ENCODE measurements at regions not wholly inside any gene's neighbourhood (a gene's known extent, or its start where the extent isn't known, plus 50 kb on each side); places are given as distances from the start of the nearest gene placed in this dataset.

DNA sequence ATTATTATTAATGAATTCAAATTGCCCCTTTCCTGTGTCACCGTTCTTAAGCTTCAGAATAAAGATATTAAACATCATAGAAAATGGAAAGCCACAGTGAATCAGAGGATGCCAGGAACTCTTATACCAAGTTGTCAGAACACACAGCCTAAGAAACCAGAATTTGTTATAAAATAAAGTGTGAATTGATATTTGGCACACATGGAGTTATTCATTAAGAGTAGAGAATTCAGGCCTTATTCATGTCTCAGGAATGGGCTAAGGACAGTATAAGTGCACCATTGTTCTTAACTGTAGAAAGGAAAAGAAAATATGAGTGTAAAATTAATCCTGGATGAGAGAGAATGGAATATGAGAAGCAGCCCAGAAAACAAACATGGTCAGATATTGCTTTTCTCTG, 86.7 kb upstream of the ATP8B1 start:
- TF ChIP-seq, protein P1, sequence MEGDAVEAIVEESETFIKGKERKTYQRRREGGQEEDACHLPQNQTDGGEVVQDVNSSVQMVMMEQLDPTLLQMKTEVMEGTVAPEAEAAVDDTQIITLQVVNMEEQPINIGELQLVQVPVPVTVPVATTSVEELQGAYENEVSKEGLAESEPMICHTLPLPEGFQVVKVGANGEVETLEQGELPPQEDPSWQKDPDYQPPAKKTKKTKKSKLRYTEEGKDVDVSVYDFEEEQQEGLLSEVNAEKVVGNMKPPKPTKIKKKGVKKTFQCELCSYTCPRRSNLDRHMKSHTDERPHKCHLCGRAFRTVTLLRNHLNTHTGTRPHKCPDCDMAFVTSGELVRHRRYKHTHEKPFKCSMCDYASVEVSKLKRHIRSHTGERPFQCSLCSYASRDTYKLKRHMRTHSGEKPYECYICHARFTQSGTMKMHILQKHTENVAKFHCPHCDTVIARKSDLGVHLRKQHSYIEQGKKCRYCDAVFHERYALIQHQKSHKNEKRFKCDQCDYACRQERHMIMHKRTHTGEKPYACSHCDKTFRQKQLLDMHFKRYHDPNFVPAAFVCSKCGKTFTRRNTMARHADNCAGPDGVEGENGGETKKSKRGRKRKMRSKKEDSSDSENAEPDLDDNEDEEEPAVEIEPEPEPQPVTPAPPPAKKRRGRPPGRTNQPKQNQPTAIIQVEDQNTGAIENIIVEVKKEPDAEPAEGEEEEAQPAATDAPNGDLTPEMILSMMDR (conservative IDR thresholded peaks at IDR 0.05) = no peak
- no peak overlapping the region for H3K18ac ChIP-seq (ENCODE audit: insufficient read length, low read depth, low read length)
- Mint-ChIP-seq H3K36me3 (ENCODE audit: insufficient read depth in 1 of 3, low read depth in 3 of 3) (peaks cover 0 to 7% (median 5%) of the 10 kb centered on the region in 3 experiments; a peak in 3 of 7 replicates), H3K9me3 (peaks cover 4 to 10% of the 10 kb centered on the region in 2 experiments; a peak in 3 of 5 replicates), H3K27me3 (ENCODE audit: low read depth) (no peaks in the 10 kb centered on the region; the same call in none of the 2 replicates), H3K4me3 (no peak overlapping the region), H3K27ac (no peak overlapping the region), H3K4me1 (no peaks in the 10 kb centered on the region)
- H3K4me1 ChIP-seq (ENCODE audit: insufficient read depth, low read length) = no peaks in the 10 kb centered on the region
- H2BK20ac ChIP-seq (ENCODE audit: low read depth, low read length, poor library complexity, severe bottlenecking) = no peak overlapping the region
- H3K23ac ChIP-seq (ENCODE audit: insufficient read length, low read depth, low read length) = no peak overlapping the region
- no peak overlapping the region for H3K14ac ChIP-seq (ENCODE audit: insufficient read depth, low read length)
- H3T11ph ChIP-seq (ENCODE audit: low read length) = no peak overlapping the region
- H3K23me2 ChIP-seq (ENCODE audit: insufficient read length, low read depth, low read length, poor library complexity, severe bottlenecking) = no peaks in the 10 kb centered on the region
- no peak overlapping the region for H2BK120ac ChIP-seq (ENCODE audit: low read depth, low read length, poor library complexity, severe bottlenecking)
- no peak overlapping the region for H2AK5ac ChIP-seq (ENCODE audit: insufficient read length, low read length)
- no peaks in the 10 kb centered on the region for H3K79me1 ChIP-seq (ENCODE audit: insufficient read depth, low read depth, low read length, poor library complexity, severe bottlenecking)
- no peaks in the 10 kb centered on the region for H3K27me3 ChIP-seq (ENCODE audit: insufficient read depth, low read length)
- no peak overlapping the region for H4K91ac ChIP-seq (ENCODE audit: insufficient read length, low read depth, low read length)
- H3K56ac ChIP-seq (ENCODE audit: insufficient read length, low read depth, low read length) = no peak overlapping the region
- no peak overlapping the region for H2AFZ ChIP-seq (ENCODE audit: low read length)
- no peak overlapping the region for H3K4ac ChIP-seq (ENCODE audit: low read depth, low read length)
- H2BK15ac ChIP-seq (ENCODE audit: low read depth, low read length) = no peak overlapping the region
- no peak overlapping the region for H3K4me2 ChIP-seq (ENCODE audit: insufficient read depth, insufficient read length, low read length)
- H3K9me3 ChIP-seq (ENCODE audit: control insufficient read depth, low read depth, low read length) = no peaks in the 10 kb centered on the region
- no peak overlapping the region for H3K27ac ChIP-seq (ENCODE audit: insufficient read length, low read depth, low read length)
- no peak overlapping the region for H3K9ac ChIP-seq (ENCODE audit: extremely low read depth, insufficient read length, low read length)
- no peak overlapping the region for H2BK5ac ChIP-seq (ENCODE audit: insufficient read length, low read length)
- no peak overlapping the region for H2BK12ac ChIP-seq (ENCODE audit: insufficient read length, low read depth, low read length)
- no peaks in the 10 kb centered on the region for H4K20me1 ChIP-seq (ENCODE audit: control insufficient read depth, insufficient read depth, insufficient read length)
- H4K5ac ChIP-seq (ENCODE audit: insufficient read length, low read depth, low read length) = no peak overlapping the region
- WGBS (ENCODE audit: extremely low coverage, insufficient read length, low lambda C conversion rate) = no CpG with 5 or more reads among the region's 1 CpG
- DNase-seq = no peak
- no peak overlapping the region for H4K8ac ChIP-seq (replicated peaks; ENCODE audit: insufficient read length, low read depth, low read length)
- H3K79me2 ChIP-seq (ENCODE audit: insufficient read depth, low read length) = no peaks in the 10 kb centered on the region

Data from H9 (cell line).